RWPE2 (cell line): ENCODE measurements at regions not wholly inside any gene's neighbourhood (a gene's known extent, or its start where the extent isn't known, plus 50 kb on each side); places are given as distances from the start of the nearest gene placed in this dataset.

ENCODE experiments used
- ATAC-seq: fragments of 200-7000 bp; cut with Tn5 transposase; 3 replicates; pipeline ENCODE4 v1.9.1; 2021; ENCODE audit warnings: low read depth
- DNase-seq: peaks from one replicate; pipeline ENCODE4 v3.0.0-alpha.2; 2020; ENCODE audit warnings: low spot score
- H3K27ac ChIP-seq: fragments of 450-650 bp; 2 replicates; pipeline ENCODE4 v1.5.1; 2017; ENCODE audit warnings: mild to moderate bottlenecking; ENCODE audit not compliant: poor library complexity, severe bottlenecking
- H3K27me3 ChIP-seq: fragments of 250-450 bp; sonication (Bioruptor Pico); 2 replicates; pipeline ENCODE4 v1.5.1; 2021; ENCODE audit warnings: mild to moderate bottlenecking, moderate library complexity; ENCODE audit not compliant: insufficient read depth, poor library complexity, severe bottlenecking
- H3K36me3 ChIP-seq: fragments of 250-450 bp; sonication (Bioruptor Pico); 2 replicates; pipeline ENCODE4 v1.5.1; 2020; ENCODE audit warnings: low read depth, mild to moderate bottlenecking, moderate library complexity
- H3K4me1 ChIP-seq: fragments of 250-450 bp; sonication (Bioruptor Pico); 2 replicates; pipeline ENCODE4 v1.5.1; 2021; ENCODE audit warnings: mild to moderate bottlenecking, moderate library complexity; ENCODE audit not compliant: insufficient read depth, poor library complexity, severe bottlenecking
- H3K4me3 ChIP-seq: fragments of 250-450 bp; sonication (Bioruptor Pico); 2 replicates; pipeline ENCODE4 v1.5.1; 2021; ENCODE audit warnings: mild to moderate bottlenecking, moderate library complexity; ENCODE audit not compliant: severe bottlenecking
- H3K9me3 ChIP-seq: fragments of 250-450 bp; sonication (Bioruptor Pico); 2 replicates; pipeline ENCODE4 v1.5.1; 2021; ENCODE audit warnings: mild to moderate bottlenecking, moderate library complexity; ENCODE audit not compliant: severe bottlenecking
- CTCF ChIP-seq: fragments of 450-650 bp; IDR thresholded peaks from one replicate; pipeline ENCODE4 v1.5.1; 2017; ENCODE audit warnings: mild to moderate bottlenecking, moderate library complexity; ENCODE audit not compliant: poor library complexity, severe bottlenecking

- peaks cover 14% of the 10 kb centered on the region for H3K4me1 ChIP-seq
- H3K27ac ChIP-seq: no peak overlapping the region
- no peak for ATAC-seq
- no peak for TF ChIP-seq CTCF
- H3K36me3 ChIP-seq: no peaks in the 10 kb centered on the region
- H3K4me3 ChIP-seq: no peak overlapping the region
- DNase-seq: no peak
- H3K9me3 ChIP-seq: no peaks in the 10 kb centered on the region
- H3K27me3 ChIP-seq: no peaks in the 10 kb centered on the region
Measured at GRCh38 chr5:74421377-74421776, 219.2 kb downstream of the ENC1 start.

GRCh38 chr5:74420947-74421346 is 219.6 kb downstream of the ENC1 start:
- H3K27ac ChIP-seq: no peak overlapping the region
- H3K4me1 ChIP-seq: peaks cover 14% of the 10 kb centered on the region
- no peak overlapping the region for H3K4me3 ChIP-seq
- no peaks in the 10 kb centered on the region for H3K9me3 ChIP-seq
- no peaks in the 10 kb centered on the region for H3K27me3 ChIP-seq
- no peak for ATAC-seq
- no peaks in the 10 kb centered on the region for H3K36me3 ChIP-seq
- no peak for TF ChIP-seq CTCF
- DNase-seq: no peak

GRCh38 chr5:74420220-74420619 is 220.3 kb downstream of the ENC1 start:
- Histone ChIP-seq H3K4me3 (no peak overlapping the region), H3K27ac (no peak overlapping the region), H3K36me3 (no peaks in the 10 kb centered on the region), H3K27me3 (no peaks in the 10 kb centered on the region), H3K4me1 (peaks cover 14% of the 10 kb centered on the region), H3K9me3 (no peaks in the 10 kb centered on the region)
- TF ChIP-seq CTCF: no peak
- DNase-seq (no peak), ATAC-seq (no peak)

GRCh38 chr5:74419468-74419867 is 221.1 kb downstream of the ENC1 start:
- ATAC-seq: no peak
- no peaks in the 10 kb centered on the region for H3K36me3 ChIP-seq

GRCh38 chr5:74418709-74419108 is 221.8 kb downstream of the ENC1 start:
- Histone ChIP-seq H3K27me3 (no peaks in the 10 kb centered on the region), H3K4me3 (no peak overlapping the region), H3K4me1 (peaks cover 3% of the 10 kb centered on the region), H3K36me3 (no peaks in the 10 kb centered on the region), H3K9me3 (no peaks in the 10 kb centered on the region), H3K27ac (no peak overlapping the region)
- TF ChIP-seq CTCF: no peak
- DNase-seq: no peak
- ATAC-seq: no peak

More at GRCh38 chr5:74419468-74419867, 221.1 kb downstream of the ENC1 start:
- no peak for DNase-seq
- Histone ChIP-seq H3K27me3 (no peaks in the 10 kb centered on the region), H3K27ac (no peak overlapping the region), H3K4me1 (peaks cover 10% of the 10 kb centered on the region), H3K4me3 (no peak overlapping the region), H3K9me3 (no peaks in the 10 kb centered on the region)
- TF ChIP-seq CTCF: no peak
